MCF 10A (cell line): ENCODE measurements at regions not wholly inside any gene's neighbourhood (a gene's known extent, or its start where the extent isn't known, plus 50 kb on each side); places are given as distances from the start of the nearest gene placed in this dataset.

Experiments
- BruUV-seq: library from RNA; stranded (reverse); fragments of 400-500 nt; replicated peaks from 2 replicates; lab custom pipeline; 2021; lab: Mats Ljungman, UMichigan
- CTCF ChIA-PET: fragments of 300-600 bp; sonication (Branson Sonifier 250); formaldehyde crosslinking; extraction: SDS; loops from one replicate; lab custom pipeline; 2021; ENCODE audit warnings: antibody characterized with exemption, inconsistent platforms; lab: Yijun Ruan, JAX
- POLR2A ChIA-PET: fragments of 300-600, 350-650 bp; sonication (Branson Sonifier 250); formaldehyde crosslinking; extraction: SDS; loops from one replicate; lab custom pipeline; 2020; ENCODE audit warnings: antibody characterized with exemption, inconsistent platforms; lab: Yijun Ruan, JAX
- DNase-seq: peaks from one replicate; pipeline ENCODE4 v3.0.0-alpha.2; 2018; ENCODE audit not compliant: unreplicated experiment
- H3K27ac Mint-ChIP-seq: one replicate; pipeline ENCODE4 v1.8.0; 2022; ENCODE audit warnings: mild to moderate bottlenecking, low read depth, mixed read lengths; ENCODE audit not compliant: unreplicated experiment
- H3K27me3 Mint-ChIP-seq: one replicate; pipeline ENCODE4 v1.8.0; 2022; ENCODE audit warnings: mixed read lengths; ENCODE audit not compliant: insufficient read depth, unreplicated experiment
- H3K36me3 Mint-ChIP-seq: one replicate; pipeline ENCODE4 v1.8.0; 2022; ENCODE audit warnings: mild to moderate bottlenecking, moderate library complexity, mixed read lengths; ENCODE audit not compliant: insufficient read depth, unreplicated experiment
- H3K4me1 Mint-ChIP-seq: one replicate; pipeline ENCODE4 v1.8.0; 2022; ENCODE audit warnings: mixed read lengths; ENCODE audit not compliant: insufficient read depth, unreplicated experiment
- H3K4me3 Mint-ChIP-seq: one replicate; pipeline ENCODE4 v1.8.0; 2022; ENCODE audit warnings: mild to moderate bottlenecking, moderate library complexity, mixed read lengths; ENCODE audit not compliant: unreplicated experiment
- H3K9me3 Mint-ChIP-seq: one replicate; pipeline ENCODE4 v1.8.0; 2022; ENCODE audit warnings: mixed read lengths; ENCODE audit not compliant: unreplicated experiment
- CTCF ChIP-seq: fragments of 200-600 bp; IDR thresholded peaks from one replicate; pipeline ENCODE4 v1.8.0; 2022; ENCODE audit warnings: antibody characterized with exemption, mild to moderate bottlenecking; ENCODE audit not compliant: unreplicated experiment
- intact Hi-C: fragments of 100-400 bp; cut with micrococcal nuclease; formaldehyde crosslinking; loops from 2 replicates; pipeline ENCODE4 v1.14.1; 2022

GRCh38 chr9:86767373-86767772 lies 179.9 kb downstream of the GAS1 start:
- BruUV-seq: no TSS peak
- Mint-ChIP-seq H3K9me3 (no peaks in the 10 kb centered on the region), H3K4me1 (peaks cover 6% of the 10 kb centered on the region), H3K4me3 (no peak overlapping the region), H3K36me3 (no peaks in the 10 kb centered on the region), H3K27ac (no peak overlapping the region), H3K27me3 (peaks cover 5% of the 10 kb centered on the region)
- ChIA-PET CTCF (interaction anchor here (0.6 to 1.3 kb wide), 4 partner anchors 10 to 178 kb away, joined by 3 to 5 read pairs (median 4); no protein-coding TSS in a partner anchor), POLR2A (interaction anchor here (1.0 kb wide), 1 partner anchor 36 kb away, joined by 3 read pairs; no protein-coding TSS in a partner anchor)
- DNase-seq: peak; percentile 1
- intact Hi-C loops: no loop called here
- TF ChIP-seq CTCF: no peak

GRCh38 chr9:86766912-86767311 lies 180.4 kb downstream of the GAS1 start:
- no peaks in the 10 kb centered on the region for H3K9me3 Mint-ChIP-seq
- H3K4me1 Mint-ChIP-seq: peaks cover 6% of the 10 kb centered on the region
- no peak for TF ChIP-seq CTCF
- H3K4me3 Mint-ChIP-seq: no peak overlapping the region
- CTCF ChIA-PET: interaction anchor here (0.6 to 1.3 kb wide), 5 partner anchors 10 to 225 kb away, joined by 3 to 5 read pairs (median 3); no protein-coding TSS in a partner anchor
- H3K27ac Mint-ChIP-seq: no peak overlapping the region
- peaks cover under 1% of the 10 kb centered on the region for H3K27me3 Mint-ChIP-seq
- intact Hi-C loops: no loop called here
- H3K36me3 Mint-ChIP-seq: no peaks in the 10 kb centered on the region
- POLR2A ChIA-PET: interaction anchor here (0.7 to 1.0 kb wide), 3 partner anchors 9 to 180 kb away, joined by 3 read pairs; no protein-coding TSS in a partner anchor
- BruUV-seq: no TSS peak
- DNase-seq: peak; percentile 92

GRCh38 chr9:86766511-86766910 lies 180.8 kb downstream of the GAS1 start:
- no peak overlapping the region for H3K4me3 Mint-ChIP-seq
- BruUV-seq: no TSS peak
- intact Hi-C loops: no loop called here
- H3K4me1 Mint-ChIP-seq: peaks cover 6% of the 10 kb centered on the region
- ChIA-PET POLR2A (interaction anchor here (0.7 to 1.0 kb wide), 3 partner anchors 9 to 180 kb away, joined by 3 read pairs; no protein-coding TSS in a partner anchor), CTCF (interaction anchor here (0.6 to 1.3 kb wide), 4 partner anchors 35 to 226 kb away, joined by 3 to 5 read pairs (median 3); no protein-coding TSS in a partner anchor)
- no peaks in the 10 kb centered on the region for H3K36me3 Mint-ChIP-seq
- no peak for TF ChIP-seq CTCF
- no peaks in the 10 kb centered on the region for H3K27me3 Mint-ChIP-seq
- no peak overlapping the region for H3K27ac Mint-ChIP-seq
- DNase-seq: no peak
- no peaks in the 10 kb centered on the region for H3K9me3 Mint-ChIP-seq

- intact Hi-C loops: no loop called here
- POLR2A ChIA-PET: interaction anchor here (0.7 kb wide), 2 partner anchors 8 to 67 kb away, joined by 3 read pairs; no protein-coding TSS in a partner anchor
These were observed 181.4 kb downstream of the GAS1 start for GRCh38 chr9:86765746-86766430.

More at GRCh38 chr9:86765746-86766430, 181.4 kb downstream of the GAS1 start:
- H3K27ac Mint-ChIP-seq: no peak overlapping the region
- no peaks in the 10 kb centered on the region for H3K9me3 Mint-ChIP-seq
- BruUV-seq: no TSS peak
- H3K4me1 Mint-ChIP-seq: peaks cover 6% of the 10 kb centered on the region
- no peak overlapping the region for H3K4me3 Mint-ChIP-seq
- no peaks in the 10 kb centered on the region for H3K36me3 Mint-ChIP-seq
- CTCF ChIA-PET: no interaction called here
- TF ChIP-seq CTCF: no peak
- H3K27me3 Mint-ChIP-seq: no peaks in the 10 kb centered on the region
- no peak for DNase-seq
